Ishikawa (cell line): ENCODE measurements at regions not wholly inside any gene's neighbourhood (a gene's known extent, or its start where the extent isn't known, plus 50 kb on each side); places are given as distances from the start of the nearest gene placed in this dataset.

Source experiments
- CEBPB ChIP-seq: IDR thresholded peaks from 2 replicates; pipeline ENCODE4 v1.6.1; 2012
- CREB1 ChIP-seq: IDR thresholded peaks from 2 replicates; pipeline ENCODE4 v1.6.1; 2012; ENCODE audit warnings: low read depth
- EGR1 ChIP-seq: IDR thresholded peaks from 2 replicates; pipeline ENCODE4 v1.6.1; 2012
- EP300 ChIP-seq: IDR thresholded peaks from 2 replicates; pipeline ENCODE4 v1.6.1; 2012; ENCODE audit warnings: borderline replicate concordance
- FOXM1 ChIP-seq: IDR thresholded peaks from 2 replicates; pipeline ENCODE4 v1.6.1; 2012; ENCODE audit warnings: low read depth, borderline replicate concordance
- MAX ChIP-seq: IDR thresholded peaks from 2 replicates; pipeline ENCODE4 v1.6.1; 2012
- NFIC ChIP-seq: IDR thresholded peaks from 2 replicates; pipeline ENCODE4 v1.6.1; 2012
- RAD21 ChIP-seq: IDR thresholded peaks from 2 replicates; pipeline ENCODE4 v1.6.1; 2012; ENCODE audit warnings: low read depth
- REST ChIP-seq: IDR thresholded peaks from 2 replicates; pipeline ENCODE4 v1.6.1; 2012; ENCODE audit warnings: low read depth, mild to moderate bottlenecking
- TAF1 ChIP-seq: IDR thresholded peaks from 2 replicates; pipeline ENCODE4 v1.6.1; 2012; ENCODE audit warnings: low read depth, mild to moderate bottlenecking
- TCF12 ChIP-seq: IDR thresholded peaks from 2 replicates; pipeline ENCODE4 v1.6.1; 2012; ENCODE audit warnings: low read depth
- TEAD4 ChIP-seq: IDR thresholded peaks from 2 replicates; pipeline ENCODE4 v1.6.1; 2012
- USF1 ChIP-seq: IDR thresholded peaks from 2 replicates; pipeline ENCODE4 v1.6.1; 2012
- YY1 ChIP-seq: IDR thresholded peaks from 2 replicates; pipeline ENCODE4 v1.6.1; 2012; ENCODE audit warnings: low read depth
- ZBTB7A ChIP-seq: IDR thresholded peaks from 2 replicates; pipeline ENCODE4 v1.6.1; 2012; ENCODE audit warnings: low read depth

GRCh38 chr18:22060361-22060760, 109.0 kb upstream of the GATA6 start:
- TF ChIP-seq CREB1, result no peak
- no peak for TF ChIP-seq REST
- no peak for TF ChIP-seq YY1
- no peak for TF ChIP-seq EGR1
- no peak for TF ChIP-seq MAX
- TF ChIP-seq CEBPB, result no peak
- no peak for TF ChIP-seq TCF12
- TF ChIP-seq ZBTB7A, result no peak

GRCh38 chr18:22063102-22063501, 106.3 kb upstream of the GATA6 start:
- TF ChIP-seq YY1 (no peak), NFIC (no peak), TAF1 (no peak), MAX (no peak), ZBTB7A (no peak), RAD21 (no peak), CEBPB (no peak), TCF12 (no peak), FOXM1 (no peak), EGR1 (no peak), EP300 (no peak), USF1 (no peak), REST (no peak), TEAD4 (no peak)

GRCh38 chr18:22063672-22064071, 105.7 kb upstream of the GATA6 start:
- TF ChIP-seq ZBTB7A (no peak), RAD21 (no peak), EP300 (no peak), NFIC (no peak), REST (no peak), USF1 (no peak), TAF1 (no peak), EGR1 (no peak), YY1 (no peak), CEBPB (no peak), FOXM1 (no peak), MAX (no peak), CREB1 (no peak)

- TF ChIP-seq REST, result no peak
- TF ChIP-seq CREB1, result no peak
- TF ChIP-seq ZBTB7A, result no peak
- no peak for TF ChIP-seq RAD21
- no peak for TF ChIP-seq FOXM1
These were observed 104.8 kb upstream of the GATA6 start for GRCh38 chr18:22064581-22064980.
